ENCODE measurements at regions not wholly inside any gene's neighbourhood (a gene's known extent, or its start where the extent isn't known, plus 50 kb on each side); places are given as distances from the start of the nearest gene placed in this dataset.

DNA sequence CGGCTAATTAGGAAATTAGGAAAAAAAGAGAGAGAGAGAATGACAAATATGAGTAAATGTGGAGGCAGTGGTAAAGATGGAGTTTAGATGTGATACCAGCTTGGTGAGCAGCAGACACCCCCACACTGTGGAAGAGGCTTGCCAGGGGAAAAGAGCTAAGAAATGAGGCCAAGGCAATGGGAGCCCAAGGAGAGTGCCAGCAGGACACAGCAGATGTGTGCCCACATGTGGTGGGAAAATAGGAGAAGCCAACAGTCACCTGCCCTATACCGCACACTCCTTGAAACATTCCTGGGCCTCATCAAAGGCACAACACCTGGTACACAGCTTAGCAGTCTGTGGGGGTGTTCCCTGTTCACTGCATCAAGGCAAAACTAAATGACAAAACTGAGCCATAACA lies 104.9 kb downstream of the FAM76B start:
- no peak overlapping the region for H3K27ac ChIP-seq (ENCODE audit: low read length)
- H3K9ac ChIP-seq (ENCODE audit: low read length), result no peak overlapping the region
- no peaks in the 10 kb centered on the region for H4K20me1 ChIP-seq (ENCODE audit: insufficient read depth, low read length)
- no peaks in the 10 kb centered on the region for H3K27me3 ChIP-seq (ENCODE audit: low read depth, low read length)
- H2AFZ ChIP-seq (ENCODE audit: low read depth, low read length), result no peak overlapping the region
- no peak overlapping the region for H3K4me2 ChIP-seq (ENCODE audit: low read length)
- no peak overlapping the region for H3K4me3 ChIP-seq (ENCODE audit: low read length)
- H3K9me3 ChIP-seq (ENCODE audit: insufficient read depth, low read length), result no peaks in the 10 kb centered on the region
- H3K36me3 ChIP-seq (replicated peaks; ENCODE audit: low read depth, low read length), result no peaks in the 10 kb centered on the region
- no peaks in the 10 kb centered on the region for H3K79me2 ChIP-seq (ENCODE audit: low read length)
- peaks cover 16% of the 10 kb centered on the region for H3K4me1 ChIP-seq (ENCODE audit: low read length)
- TF ChIP-seq EZH2phosphoT487 (IDR thresholded peaks at IDR 0.05; ENCODE audit: low read depth), result no peak
- TF ChIP-seq, protein P1, sequence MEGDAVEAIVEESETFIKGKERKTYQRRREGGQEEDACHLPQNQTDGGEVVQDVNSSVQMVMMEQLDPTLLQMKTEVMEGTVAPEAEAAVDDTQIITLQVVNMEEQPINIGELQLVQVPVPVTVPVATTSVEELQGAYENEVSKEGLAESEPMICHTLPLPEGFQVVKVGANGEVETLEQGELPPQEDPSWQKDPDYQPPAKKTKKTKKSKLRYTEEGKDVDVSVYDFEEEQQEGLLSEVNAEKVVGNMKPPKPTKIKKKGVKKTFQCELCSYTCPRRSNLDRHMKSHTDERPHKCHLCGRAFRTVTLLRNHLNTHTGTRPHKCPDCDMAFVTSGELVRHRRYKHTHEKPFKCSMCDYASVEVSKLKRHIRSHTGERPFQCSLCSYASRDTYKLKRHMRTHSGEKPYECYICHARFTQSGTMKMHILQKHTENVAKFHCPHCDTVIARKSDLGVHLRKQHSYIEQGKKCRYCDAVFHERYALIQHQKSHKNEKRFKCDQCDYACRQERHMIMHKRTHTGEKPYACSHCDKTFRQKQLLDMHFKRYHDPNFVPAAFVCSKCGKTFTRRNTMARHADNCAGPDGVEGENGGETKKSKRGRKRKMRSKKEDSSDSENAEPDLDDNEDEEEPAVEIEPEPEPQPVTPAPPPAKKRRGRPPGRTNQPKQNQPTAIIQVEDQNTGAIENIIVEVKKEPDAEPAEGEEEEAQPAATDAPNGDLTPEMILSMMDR (IDR thresholded peaks at IDR 0.05; ENCODE audit: low read depth, low read length), result no peak

DNA sequence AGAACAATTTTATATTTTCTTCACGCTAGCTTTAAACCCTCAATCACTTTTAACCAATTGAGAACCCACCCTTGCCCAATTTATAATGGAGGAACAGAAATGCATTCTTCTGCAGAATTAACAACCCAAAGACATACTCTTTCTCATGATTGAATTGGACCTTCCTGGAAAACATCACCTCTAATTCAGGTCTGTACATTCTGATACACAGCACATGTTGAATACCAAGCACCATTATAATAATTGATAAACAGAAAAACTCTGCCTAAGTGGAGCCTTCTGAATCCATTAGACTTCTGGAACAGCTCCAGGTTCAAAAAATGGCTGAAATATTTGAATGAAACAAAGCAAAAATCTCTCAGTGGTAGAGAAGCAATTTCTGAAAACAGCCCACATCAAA lies 105.4 kb downstream of the FAM76B start:
- no peak overlapping the region for H2AFZ ChIP-seq (ENCODE audit: low read depth, low read length)
- H3K4me1 ChIP-seq (ENCODE audit: low read length), result peaks cover 13% of the 10 kb centered on the region
- TF ChIP-seq, protein P1 (IDR thresholded peaks at IDR 0.05; ENCODE audit: low read depth, low read length), result no peak
- H3K27me3 ChIP-seq (ENCODE audit: low read depth, low read length), result no peaks in the 10 kb centered on the region
- H3K4me3 ChIP-seq (ENCODE audit: low read length), result no peak overlapping the region
- no peaks in the 10 kb centered on the region for H4K20me1 ChIP-seq (ENCODE audit: insufficient read depth, low read length)
- H3K36me3 ChIP-seq (replicated peaks; ENCODE audit: low read depth, low read length), result no peaks in the 10 kb centered on the region
- H3K27ac ChIP-seq (ENCODE audit: low read length), result no peak overlapping the region
- H3K4me2 ChIP-seq (ENCODE audit: low read length), result no peak overlapping the region
- no peaks in the 10 kb centered on the region for H3K79me2 ChIP-seq (ENCODE audit: low read length)
- H3K9ac ChIP-seq (ENCODE audit: low read length), result no peak overlapping the region
- no peaks in the 10 kb centered on the region for H3K9me3 ChIP-seq (ENCODE audit: insufficient read depth, low read length)

DNA sequence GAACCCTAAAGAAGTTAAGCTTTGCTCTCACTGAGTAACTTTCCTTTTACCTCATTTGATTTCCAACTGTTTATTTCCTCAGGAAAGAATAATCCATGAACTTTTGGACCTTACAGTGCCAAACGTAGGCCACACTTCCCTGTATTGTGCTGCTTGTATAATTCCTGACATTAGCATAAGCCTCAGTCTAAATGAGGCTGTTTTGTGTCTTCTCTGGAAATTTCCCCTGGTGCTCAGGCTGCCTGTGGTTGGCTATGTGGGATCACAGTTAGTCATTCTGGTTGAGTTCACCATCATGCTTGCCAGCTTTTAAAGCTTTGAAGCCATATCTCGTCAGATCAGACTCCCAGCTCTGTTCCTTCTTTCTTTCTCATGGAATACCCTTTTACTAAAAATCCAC lies 107.0 kb downstream of the FAM76B start:
- no peak overlapping the region for H3K27ac ChIP-seq (ENCODE audit: low read length)
- H2AFZ ChIP-seq (ENCODE audit: low read depth, low read length), result no peak overlapping the region
- H3K4me2 ChIP-seq (ENCODE audit: low read length), result no peak overlapping the region
- no peak overlapping the region for H3K4me3 ChIP-seq (ENCODE audit: low read length)
- no peak overlapping the region for H3K9ac ChIP-seq (ENCODE audit: low read length)
- H4K20me1 ChIP-seq (ENCODE audit: insufficient read depth, low read length), result no peaks in the 10 kb centered on the region
- peaks cover 5% of the 10 kb centered on the region; the same call in 1 of the 2 replicates for H3K4me1 ChIP-seq (ENCODE audit: low read length)
- H3K79me2 ChIP-seq (ENCODE audit: low read length), result no peaks in the 10 kb centered on the region
- TF ChIP-seq, protein P1 (IDR thresholded peaks at IDR 0.05; ENCODE audit: low read depth, low read length), result no peak
- no peak for TF ChIP-seq EZH2phosphoT487 (IDR thresholded peaks at IDR 0.05; ENCODE audit: low read depth)
- no peaks in the 10 kb centered on the region for H3K9me3 ChIP-seq (ENCODE audit: insufficient read depth, low read length)
- no peaks in the 10 kb centered on the region for H3K27me3 ChIP-seq (ENCODE audit: low read depth, low read length)
- no peaks in the 10 kb centered on the region for H3K36me3 ChIP-seq (replicated peaks; ENCODE audit: low read depth, low read length)

DNA sequence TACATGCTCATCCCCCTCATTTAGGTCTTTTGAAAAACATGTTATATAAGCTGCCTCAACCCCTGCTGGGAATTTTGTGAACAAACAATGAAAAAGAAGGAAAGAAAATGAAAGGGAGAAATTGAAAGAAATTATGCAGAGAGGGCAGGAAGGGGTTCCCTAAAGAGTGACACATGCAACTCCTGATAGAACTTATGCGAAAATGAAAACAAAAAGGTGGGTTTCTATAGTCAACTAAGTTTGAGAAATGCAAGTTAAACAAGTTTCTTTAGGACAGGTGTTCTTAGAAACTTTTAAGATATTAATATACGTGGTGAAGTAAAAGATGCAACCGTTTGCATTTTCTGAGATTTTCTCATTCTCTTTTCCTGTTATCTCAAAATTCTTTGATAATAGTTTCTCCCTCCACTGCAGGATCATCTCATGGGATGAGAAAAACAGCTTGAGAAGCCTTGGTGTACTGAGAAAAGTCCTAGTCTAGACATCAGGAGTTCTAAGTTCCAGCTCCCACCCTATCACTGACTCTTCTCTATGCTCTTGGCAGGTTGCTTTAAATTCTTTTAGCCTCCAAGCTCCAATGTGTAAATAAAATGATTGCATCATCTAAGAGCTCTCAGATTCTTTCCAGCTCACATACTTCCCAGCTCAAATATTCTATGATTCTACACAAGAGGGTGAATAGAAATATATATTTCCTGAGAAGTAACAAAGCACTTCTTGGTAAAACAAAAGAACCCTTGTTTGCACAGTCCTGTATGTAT lies 109.2 kb downstream of the FAM76B start:
- Histone ChIP-seq H3K4me2 (ENCODE audit: low read length) (no peak overlapping the region), H3K9me3 (ENCODE audit: insufficient read depth, low read length) (no peaks in the 10 kb centered on the region), H3K27me3 (ENCODE audit: low read depth, low read length) (no peaks in the 10 kb centered on the region), H3K79me2 (ENCODE audit: low read length) (no peaks in the 10 kb centered on the region), H2AFZ (ENCODE audit: low read depth, low read length) (no peak overlapping the region), H3K4me3 (ENCODE audit: low read length) (no peak overlapping the region), H3K27ac (ENCODE audit: low read length) (no peak overlapping the region), H4K20me1 (ENCODE audit: insufficient read depth, low read length) (no peaks in the 10 kb centered on the region), H3K4me1 (ENCODE audit: low read length) (peaks cover 5% of the 10 kb centered on the region; the same call in 1 of the 2 replicates), H3K9ac (ENCODE audit: low read length) (no peak overlapping the region), H3K36me3 (replicated peaks; ENCODE audit: low read depth, low read length) (no peaks in the 10 kb centered on the region)
- TF ChIP-seq, protein P1 (IDR thresholded peaks at IDR 0.05; ENCODE audit: low read depth, low read length), result no peak
- TF ChIP-seq EZH2phosphoT487 (IDR thresholded peaks at IDR 0.05; ENCODE audit: low read depth), result no peak

All from OCI-LY3 (cell line).